GM12873 (cell line): ENCODE measurements at regions not wholly inside any gene's neighbourhood (a gene's known extent, or its start where the extent isn't known, plus 50 kb on each side); places are given as distances from the start of the nearest gene placed in this dataset.

Experiments used
- TF ChIP-seq, protein P1 (sequence below): IDR thresholded peaks from 2 replicates; pipeline ENCODE4 v1.5.1; 2012; ENCODE audit warnings: low read depth, mild to moderate bottlenecking, moderate library complexity, low read length, control low read depth; ENCODE audit not compliant: insufficient read depth; ENCODE audit errors: missing control alignments

DNA sequence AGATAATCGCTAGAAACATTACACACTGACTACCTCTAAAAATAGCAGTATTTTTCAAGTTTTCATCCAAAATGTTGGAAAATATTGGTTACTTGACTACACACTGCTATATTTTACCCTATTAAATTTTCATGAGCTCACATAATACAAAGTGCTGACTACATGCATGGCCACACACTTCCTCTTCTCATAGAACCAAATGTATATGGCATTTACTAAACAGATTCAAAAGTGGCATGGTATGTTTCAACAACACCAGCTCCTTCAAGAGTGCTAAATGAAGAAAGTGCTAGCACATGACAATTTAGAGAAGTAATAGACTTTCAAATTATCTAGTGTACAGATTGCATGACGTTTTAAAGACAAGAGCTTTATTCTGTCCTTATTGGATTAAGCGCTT is 780.4 kb upstream of the SLITRK6 start:
- TF ChIP-seq, protein P1, sequence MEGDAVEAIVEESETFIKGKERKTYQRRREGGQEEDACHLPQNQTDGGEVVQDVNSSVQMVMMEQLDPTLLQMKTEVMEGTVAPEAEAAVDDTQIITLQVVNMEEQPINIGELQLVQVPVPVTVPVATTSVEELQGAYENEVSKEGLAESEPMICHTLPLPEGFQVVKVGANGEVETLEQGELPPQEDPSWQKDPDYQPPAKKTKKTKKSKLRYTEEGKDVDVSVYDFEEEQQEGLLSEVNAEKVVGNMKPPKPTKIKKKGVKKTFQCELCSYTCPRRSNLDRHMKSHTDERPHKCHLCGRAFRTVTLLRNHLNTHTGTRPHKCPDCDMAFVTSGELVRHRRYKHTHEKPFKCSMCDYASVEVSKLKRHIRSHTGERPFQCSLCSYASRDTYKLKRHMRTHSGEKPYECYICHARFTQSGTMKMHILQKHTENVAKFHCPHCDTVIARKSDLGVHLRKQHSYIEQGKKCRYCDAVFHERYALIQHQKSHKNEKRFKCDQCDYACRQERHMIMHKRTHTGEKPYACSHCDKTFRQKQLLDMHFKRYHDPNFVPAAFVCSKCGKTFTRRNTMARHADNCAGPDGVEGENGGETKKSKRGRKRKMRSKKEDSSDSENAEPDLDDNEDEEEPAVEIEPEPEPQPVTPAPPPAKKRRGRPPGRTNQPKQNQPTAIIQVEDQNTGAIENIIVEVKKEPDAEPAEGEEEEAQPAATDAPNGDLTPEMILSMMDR = no peak

DNA sequence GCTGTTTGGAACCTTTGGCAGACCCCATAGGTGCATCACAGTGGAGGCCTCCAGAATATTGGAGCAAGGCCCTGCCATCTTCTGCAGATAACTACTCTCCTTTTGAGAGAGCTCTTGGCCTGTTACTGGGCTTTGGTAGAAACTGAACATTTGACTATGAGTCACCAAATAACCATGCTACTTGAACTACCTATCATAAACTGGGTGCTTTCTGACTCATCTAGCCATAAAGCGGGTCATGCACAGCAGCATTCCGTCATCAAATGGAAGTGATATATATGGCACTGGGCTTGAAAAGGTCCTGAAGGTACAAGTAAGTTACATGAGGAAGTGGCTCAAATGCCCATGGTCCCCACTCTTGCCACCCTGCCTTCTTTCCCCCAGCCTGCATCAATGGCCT is 782.5 kb upstream of the SLITRK6 start:
- TF ChIP-seq, protein P1 = no peak

DNA sequence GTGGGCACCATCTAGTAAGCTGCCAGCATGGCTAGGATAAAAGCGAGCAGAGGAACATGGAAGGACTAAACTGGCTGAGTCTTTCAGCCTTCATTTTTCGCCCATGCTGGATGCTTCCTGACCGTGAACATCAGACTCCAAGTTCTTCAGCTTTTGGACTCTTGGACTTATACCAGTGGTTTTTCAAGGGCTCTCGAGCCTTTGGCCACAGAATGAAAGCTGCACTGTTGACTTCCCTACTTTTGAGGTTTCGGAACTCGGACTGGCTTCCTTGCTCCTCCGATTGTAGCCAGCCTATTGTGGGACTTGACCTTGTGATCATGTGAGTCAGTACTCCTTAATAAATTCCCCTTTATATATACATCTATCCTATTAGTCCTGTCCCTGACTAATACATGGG is 785.1 kb upstream of the SLITRK6 start:
- TF ChIP-seq, protein P1 = no peak

DNA sequence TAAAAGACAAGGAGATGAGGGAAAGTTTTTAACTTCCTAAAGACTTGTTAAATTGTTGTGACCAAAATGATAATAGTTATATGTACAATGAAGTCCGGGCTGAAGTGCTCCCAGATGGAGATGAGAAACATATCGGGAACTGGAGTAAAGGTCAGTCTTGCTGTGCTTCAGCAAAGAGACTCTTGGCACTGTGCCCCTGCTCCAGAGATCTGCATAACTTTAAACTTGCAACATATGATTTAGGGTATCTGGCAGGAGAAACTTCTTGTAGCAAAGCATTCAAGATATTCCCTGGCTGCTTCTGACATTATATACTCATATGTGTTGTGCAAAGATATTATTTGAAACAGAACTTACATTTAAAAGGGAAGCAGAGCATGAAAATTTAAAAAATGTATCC is 786.6 kb upstream of the SLITRK6 start:
- TF ChIP-seq, protein P1 = no peak

DNA sequence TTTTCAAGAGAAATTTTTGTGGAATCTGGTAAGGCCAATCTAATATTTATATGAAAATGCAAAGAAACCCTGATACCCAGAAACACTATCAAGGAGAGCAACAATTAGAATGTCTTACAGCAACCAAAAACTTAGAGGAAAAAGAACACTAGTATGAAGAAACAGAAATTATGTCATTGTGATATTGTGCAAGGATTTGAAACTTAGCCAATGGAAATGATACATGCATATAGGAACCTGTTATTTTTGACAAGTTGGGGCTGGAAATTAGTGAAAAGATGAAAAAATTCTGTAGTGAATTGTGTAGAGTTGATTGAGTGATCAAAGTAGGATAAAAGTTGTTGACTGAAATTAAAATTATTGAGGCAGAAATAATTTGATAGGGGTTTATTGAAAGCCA is 792.6 kb upstream of the SLITRK6 start:
- TF ChIP-seq, protein P1 = no peak

DNA sequence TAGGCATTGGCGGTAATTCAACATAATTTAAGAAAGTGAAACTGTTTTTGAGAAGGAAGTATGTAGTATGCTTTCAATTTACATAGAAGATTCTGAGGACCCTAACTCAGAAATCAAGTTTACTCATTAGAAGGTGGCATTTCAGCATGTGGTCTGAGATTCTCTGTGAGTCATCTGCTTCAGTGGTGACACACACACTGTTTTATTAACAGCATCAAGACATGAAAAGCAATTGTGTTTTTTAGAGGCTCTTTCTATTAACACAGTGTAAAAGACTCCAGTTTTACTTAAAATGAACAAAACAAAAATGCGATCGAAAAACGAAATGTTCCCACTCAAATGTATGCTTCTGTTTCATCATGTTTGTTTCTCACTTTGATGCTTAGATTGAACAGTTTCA is 802.1 kb upstream of the SLITRK6 start:
- TF ChIP-seq, protein P1 = no peak

DNA sequence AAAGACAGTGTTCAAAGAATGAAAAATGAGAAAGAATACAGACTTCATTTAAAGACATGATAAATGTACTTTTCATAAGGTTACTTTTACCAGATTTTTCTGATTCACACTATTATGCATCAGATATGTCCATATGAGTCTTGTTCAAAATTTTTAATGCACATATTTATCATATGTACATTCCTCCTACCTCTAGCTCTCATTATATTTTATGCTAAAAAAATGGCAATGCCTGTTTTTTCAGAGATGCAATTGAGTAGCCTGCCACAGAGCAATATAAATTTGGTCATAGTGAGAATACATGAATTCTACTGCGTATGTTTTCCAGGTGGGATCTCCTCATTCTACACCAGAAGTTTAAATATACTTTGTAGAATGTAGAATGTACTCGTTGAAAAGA is 807.0 kb upstream of the SLITRK6 start:
- TF ChIP-seq, protein P1 = no peak
